SIG-M5 (cell line): ENCODE measurements at regions not wholly inside any gene's neighbourhood (a gene's known extent, or its start where the extent isn't known, plus 50 kb on each side); places are given as distances from the start of the nearest gene placed in this dataset.

Source experiments
- DNase-seq: peaks from one replicate; lab custom pipeline; 2025; lab: John Stamatoyannopoulos, UW

GRCh38 chr9:129489838-129490582, 130.9 kb downstream of the C9orf50 start:
- DNase-seq, result no peak

- DNase-seq, result no peak
These were observed 133.0 kb downstream of the C9orf50 start for GRCh38 chr9:129487658-129488483.

DNA sequence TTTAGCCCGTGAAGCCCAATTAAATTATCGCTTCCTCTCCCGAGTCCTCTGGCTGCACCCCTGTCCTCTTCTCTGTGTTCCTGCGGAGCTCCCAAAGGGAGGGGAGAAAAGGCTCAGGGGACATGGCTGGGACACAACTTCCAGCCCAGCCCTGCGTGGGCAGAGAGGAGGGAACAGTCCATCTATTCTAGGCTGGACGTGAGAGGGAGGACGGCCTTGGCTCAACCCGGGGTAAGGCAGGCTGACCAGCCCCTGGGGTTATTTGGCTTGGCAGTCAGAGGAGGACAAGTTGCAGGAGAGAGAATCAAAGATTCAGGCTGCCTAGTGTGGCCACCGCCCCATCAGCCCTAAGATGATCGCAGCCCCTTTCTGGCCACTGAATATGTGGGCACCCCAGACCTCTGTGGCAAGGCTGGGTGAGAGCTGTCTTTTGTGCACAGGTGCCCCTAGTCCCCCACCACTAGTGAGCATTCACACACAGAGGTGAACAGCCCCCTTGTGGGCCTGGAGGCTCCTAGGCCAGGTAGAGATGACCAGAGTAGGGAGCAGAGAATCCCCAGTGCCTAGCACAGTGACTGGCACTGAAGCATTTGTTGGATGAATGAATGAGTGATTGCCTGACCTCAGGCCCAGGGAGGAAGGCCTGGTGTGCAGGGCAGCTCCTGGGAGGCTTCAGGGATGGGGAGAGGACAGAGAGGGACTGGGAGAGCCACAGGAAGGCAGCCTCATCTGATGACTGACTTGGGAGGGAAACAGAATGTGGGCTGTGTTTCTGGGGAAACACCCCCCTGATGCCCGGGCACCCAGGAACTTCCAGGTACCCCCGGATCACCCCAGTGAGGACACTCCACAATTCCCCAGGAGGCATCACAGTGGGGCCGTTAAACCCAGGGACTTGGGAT, 133.9 kb downstream of the C9orf50 start:
- no peak for DNase-seq

GRCh38 chr9:129485145-129485774, 135.6 kb downstream of the C9orf50 start:
- DNase-seq, result no peak

- no peak for DNase-seq
These were observed 136.4 kb downstream of the C9orf50 start for GRCh38 chr9:129484352-129485000.

- no peak for DNase-seq
These were observed 137.2 kb downstream of the C9orf50 start for GRCh38 chr9:129483415-129484351.

DNA sequence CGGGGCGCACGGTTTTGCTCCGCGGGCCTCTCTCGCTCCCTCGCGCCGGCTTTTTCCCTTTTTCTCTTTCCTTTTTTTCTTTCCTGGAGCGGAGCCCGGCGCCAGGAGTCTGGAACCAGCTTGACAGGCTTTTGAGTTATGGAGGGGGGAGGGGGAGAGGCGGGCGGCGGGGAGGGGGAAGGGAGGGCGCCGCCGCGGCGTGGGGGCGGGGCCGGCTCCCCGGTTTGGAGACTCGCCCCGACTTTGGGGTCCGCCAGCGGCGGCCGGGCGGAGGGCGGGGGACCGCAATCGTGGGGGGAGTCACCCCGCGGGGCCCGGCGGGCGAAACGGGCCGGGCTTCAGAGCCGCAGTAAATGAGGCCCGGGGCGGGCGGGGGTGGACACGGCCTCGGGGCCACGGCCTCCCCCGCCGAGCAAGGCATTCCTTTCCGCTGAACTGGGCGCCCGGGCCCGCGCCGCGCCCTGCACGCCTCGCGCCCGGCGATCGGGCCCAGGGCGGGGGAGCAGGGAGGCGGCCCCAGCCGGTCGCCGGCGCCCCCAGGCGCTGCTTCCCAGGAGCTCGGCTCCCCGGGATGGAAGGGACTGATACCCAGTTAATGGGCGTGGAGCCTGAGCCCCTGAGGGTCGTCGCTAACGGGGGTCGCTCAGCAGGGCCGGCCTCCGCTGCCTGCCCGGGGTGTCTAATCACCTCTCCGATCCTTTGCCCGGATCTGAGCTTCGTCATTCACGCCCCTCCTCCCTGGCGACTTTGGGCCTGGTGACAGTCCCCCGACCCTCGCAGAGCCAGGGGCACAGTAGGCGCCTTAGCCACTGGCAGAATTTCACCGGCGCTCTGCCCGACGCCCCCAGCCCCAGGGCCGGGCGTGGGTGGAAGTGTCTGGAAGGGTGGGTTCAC, 138.1 kb downstream of the C9orf50 start:
- no peak for DNase-seq

- no peak for DNase-seq
These were observed 138.9 kb downstream of the C9orf50 start for GRCh38 chr9:129481810-129482511.

- DNase-seq, result no peak
These were observed 139.5 kb downstream of the C9orf50 start for GRCh38 chr9:129481424-129481809.

DNA sequence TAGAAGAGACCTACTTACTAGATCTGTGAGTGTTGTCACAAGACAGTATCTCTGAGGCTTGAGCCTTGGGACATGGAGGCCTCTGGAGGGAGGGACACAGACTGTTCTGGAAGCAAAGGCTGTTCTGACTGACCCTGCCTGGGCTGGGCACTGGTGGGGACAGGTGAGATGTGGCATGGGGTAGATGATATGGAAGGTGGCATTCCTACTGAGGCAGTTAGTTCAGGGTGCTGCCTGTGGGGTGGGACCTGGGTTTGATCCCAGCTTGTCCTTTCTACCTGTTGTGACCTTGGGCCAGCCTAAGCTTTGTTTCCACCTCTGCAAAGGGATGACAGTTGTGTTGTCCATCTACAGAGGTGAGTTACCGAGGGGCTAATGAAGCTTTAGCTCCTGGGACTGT, 140.2 kb downstream of the C9orf50 start:
- DNase-seq, result no peak

- no peak for DNase-seq
These were observed 140.7 kb downstream of the C9orf50 start for GRCh38 chr9:129480227-129480626.

GRCh38 chr9:129479631-129480011, 141.3 kb downstream of the C9orf50 start:
- no peak for DNase-seq

- no peak for DNase-seq
These were observed 141.8 kb downstream of the C9orf50 start for GRCh38 chr9:129478961-129479630.

- no peak for DNase-seq
These were observed 142.4 kb downstream of the C9orf50 start for GRCh38 chr9:129478461-129478860.

DNA sequence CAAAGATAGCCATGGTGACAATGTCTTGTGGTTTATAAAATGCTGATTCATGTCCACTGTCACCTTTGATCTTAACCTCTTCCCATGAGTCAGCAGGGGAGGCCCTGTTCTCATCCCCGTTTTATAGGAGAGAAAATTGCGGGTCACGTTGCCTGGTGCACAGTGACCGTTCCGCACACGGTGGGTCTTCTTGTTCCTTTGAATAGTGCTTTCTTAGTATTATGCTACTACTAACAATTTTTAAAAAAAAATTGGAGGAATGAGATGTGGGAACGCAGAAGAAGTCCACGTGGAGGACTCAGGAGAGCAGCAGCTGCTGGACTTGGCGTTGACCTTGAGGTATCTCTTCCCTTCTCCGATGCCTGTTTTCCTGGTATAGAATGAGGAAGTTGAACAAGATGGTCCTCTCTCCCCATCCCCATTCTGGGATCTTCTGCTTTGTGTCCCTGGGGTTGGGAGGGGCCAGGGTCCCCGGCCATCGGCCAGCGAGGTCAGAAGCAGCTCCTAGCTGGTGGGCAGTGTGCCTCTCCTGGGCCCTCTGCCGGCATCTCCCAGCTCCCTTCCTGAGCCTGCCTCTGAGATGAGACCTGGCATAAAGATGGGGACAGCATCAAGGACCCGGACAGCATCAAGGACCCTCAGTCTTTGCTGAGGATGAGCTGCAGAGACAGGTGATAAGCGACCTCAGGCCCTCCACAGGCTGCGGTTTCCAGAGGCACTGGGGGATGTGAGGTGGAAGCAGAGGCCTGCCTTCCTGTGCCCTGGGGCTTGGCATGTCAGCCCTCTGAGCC, 143.9 kb downstream of the C9orf50 start:
- DNase-seq, result no peak

- no peak for DNase-seq
These were observed 146.0 kb downstream of the C9orf50 start for GRCh38 chr9:129474740-129475404.
